Frontal cortex (tissue), 3 donors: ENCODE measurements at regions not wholly inside any gene's neighbourhood (a gene's known extent, or its start where the extent isn't known, plus 50 kb on each side); places are given as distances from the start of the nearest gene placed in this dataset.
A peak's percentile ranks its signal among the peaks of the same experiment; 100 is the strongest.

ENCODE experiments used
- DNase-seq, 2 donors: peaks; one replicate each; pipeline ENCODE4 v3.0.0; 2012; ENCODE audit warnings: low spot score in 2 of 2
- FAIRE-seq: peaks from 2 replicates; lab custom pipeline; 2012; peaks lifted over from hg19 to GRCh38; lab: Jason Lieb, UNC
- donor health status: control.
- donor health status: control.
- donor health status: control.

DNA sequence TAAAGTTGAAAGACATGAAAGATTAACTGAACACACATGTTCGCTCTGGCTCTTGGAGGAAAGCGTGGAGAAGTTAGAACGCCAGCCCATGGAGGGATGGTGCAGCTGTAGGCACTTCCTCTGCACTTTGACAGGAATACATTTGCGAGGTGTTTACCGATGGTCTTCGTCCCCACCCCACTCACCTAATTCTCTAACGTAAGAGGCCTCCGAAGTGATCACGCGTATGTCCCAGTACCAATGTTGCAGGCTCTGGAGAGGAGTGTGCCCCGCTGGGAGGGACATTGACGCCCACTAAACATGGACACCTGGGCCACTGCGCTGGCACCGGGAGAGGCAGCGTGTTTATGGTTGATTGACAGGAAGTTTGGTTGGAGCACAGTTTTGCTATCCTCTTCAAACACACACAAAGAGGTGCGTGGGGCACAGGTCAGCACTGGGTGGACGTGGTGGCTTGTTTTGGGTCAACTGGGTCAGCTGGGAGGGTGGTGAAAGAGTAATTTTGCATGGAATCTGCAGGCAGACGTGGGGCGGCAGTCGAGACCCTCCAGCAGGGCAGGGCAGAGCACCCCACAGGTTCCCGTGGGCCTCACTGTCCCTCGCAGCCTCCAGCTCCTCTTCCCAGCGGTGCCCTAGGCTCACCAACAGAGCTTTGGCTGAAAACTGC lies 110.1 kb downstream of the DLL1 start:
- no peak for FAIRE-seq
- DNase-seq: no peak

DNA sequence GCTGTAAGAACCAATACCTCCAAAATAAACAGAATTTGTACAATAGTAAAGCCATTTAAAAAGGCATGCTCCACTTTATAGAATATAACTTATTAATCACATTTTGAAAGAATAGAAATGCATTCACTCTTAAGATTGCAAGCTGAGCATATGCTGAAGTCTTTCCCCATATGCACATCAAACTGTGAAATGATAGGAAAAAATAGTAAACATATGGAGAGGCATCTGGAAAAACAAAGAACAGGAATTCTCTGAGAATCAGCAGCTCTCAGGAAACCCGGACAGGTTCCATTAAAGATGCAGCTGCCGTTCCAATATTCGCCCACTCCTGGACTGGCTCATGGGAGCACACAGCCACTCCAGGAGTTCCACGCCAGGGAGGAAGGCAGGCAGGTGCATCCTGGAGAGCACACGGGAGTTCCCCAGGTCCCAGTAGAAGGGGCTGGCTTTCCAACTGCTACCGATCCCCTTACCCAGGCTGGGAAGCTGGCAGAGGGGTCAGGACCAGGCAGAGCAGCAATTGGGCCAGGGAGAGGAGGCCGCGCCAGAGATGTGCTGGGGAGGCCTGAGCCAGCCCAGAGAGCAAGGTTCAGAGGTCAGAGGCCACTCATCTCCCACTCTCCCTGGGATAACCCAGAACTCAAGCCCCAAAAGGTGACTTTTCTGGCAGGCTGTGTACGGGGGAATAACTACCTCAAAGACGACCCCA lies 111.1 kb downstream of the DLL1 start:
- FAIRE-seq: no peak
- no peak for DNase-seq

DNA sequence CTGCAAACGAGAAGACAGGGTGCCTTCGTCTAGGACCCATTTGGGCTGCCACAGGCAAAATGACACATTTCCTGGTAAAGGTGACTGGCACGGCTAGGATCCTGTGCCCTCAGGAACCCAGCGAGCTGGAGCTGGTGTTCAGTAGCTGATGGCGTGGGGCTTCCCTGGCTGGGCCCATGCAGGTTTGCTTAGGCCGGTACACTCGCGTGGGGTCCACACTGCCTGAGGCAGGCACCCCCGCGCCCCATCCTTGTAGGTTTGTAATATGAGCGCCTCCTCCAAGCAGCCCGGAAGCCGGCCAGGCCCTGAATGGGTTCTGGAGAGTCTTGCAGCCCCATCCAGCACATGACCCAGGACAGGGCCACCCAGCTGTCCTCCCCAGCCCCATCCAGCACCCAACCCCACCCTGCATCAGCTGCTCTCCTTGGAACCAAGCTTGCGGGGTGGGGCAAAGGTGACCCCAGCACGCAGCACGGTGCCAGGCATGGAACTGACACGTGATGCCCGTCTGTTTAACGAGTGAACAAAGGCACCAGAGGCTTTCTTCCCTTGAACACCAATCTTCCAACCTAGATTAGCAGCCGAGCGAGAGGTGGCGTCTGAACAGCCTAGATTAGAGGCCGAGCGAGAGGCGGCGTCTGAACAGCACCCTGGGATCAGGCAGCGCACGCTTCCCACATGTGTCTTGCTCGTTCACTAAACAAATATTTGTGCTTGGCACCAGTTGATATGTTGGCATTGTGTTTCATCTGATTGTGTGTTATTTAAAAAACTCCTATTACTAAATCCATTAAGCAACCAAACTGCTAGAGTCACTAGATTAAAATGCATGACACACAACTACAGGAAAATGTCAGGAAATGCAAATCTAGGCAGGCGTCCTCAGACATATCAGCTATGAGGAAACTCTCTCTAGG lies 112.1 kb downstream of the DLL1 start:
- DNase-seq: no peak
- no peak for FAIRE-seq

DNA sequence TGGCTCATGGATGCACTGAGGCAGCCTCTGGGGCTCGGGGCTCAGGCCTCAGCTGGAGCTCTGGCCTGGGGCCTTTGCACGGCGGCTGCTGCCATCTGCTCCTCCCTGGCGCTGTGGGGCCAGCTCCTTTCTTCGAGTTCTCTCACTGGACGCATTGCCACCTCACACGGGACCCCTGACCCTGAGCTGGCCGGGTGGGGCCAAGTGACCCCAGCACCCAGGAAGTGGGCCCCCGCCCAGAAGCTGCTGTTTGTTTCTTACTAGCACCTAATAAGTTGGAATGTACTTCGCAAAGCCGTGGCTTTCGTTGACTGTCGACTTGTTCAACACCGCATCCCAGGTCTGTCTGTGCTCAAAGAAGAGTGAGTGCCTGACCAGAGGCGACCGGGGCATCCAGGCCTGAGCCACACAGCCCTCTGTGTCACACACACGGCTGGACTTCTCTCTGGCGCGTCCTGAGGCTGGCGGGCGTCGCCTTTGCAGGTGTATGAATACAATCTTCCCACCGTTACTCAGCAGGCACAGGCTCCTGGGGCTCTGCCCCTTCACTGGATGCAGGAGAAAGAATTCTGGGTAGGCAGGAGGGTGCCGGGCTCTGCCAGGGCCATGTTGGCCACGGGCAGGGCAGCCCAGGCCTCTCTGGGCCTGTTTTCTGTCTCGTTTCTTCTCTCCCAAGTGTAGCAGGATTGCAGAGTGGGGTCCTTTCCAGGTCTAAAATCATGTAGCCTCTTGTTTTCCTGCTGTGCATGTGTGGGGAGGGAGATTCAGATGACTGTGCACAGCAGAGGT lies 112.9 kb downstream of the DLL1 start:
- no peak for DNase-seq

GRCh38 chr6:170176898-170177771 lies 113.7 kb downstream of the DLL1 start:
- DNase-seq (no peak), FAIRE-seq (no peak)

More for the DNA sequence above, 112.9 kb downstream of the DLL1 start:
- FAIRE-seq: no peak

GRCh38 chr6:170176136-170176897 lies 114.6 kb downstream of the DLL1 start:
- no peak for FAIRE-seq
- peak in 1 of 2 donors; percentile 56 for DNase-seq

DNA sequence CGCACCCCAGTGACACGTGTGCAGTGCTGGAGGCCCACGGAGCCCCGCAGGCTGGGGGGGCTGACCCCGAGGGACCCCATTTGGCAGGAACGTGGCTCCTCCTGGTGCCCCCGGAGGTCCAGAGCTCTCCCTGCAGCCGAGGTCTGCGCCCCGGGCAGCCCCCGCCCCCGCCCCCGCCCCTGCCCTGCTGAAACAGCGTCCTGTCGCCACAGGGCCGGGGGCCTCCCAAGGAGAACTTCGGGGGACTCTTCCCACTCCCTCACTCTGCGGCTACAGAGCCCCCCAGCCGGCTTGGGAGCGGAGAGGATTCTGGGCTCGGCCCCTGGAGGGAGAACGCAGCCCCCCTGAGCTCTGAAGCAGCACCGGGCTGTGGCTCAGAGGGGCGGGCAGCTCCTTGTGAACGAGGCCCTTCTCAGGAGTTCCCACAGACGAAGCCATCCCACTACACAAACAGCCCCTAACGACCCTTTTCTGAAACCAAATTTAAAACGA lies 115.2 kb downstream of the DLL1 start:
- FAIRE-seq: no peak
- DNase-seq: no peak

- DNase-seq (no peak), FAIRE-seq (no peak)
Observed at GRCh38 chr6:170174771-170175643, 115.9 kb downstream of the DLL1 start.

DNA sequence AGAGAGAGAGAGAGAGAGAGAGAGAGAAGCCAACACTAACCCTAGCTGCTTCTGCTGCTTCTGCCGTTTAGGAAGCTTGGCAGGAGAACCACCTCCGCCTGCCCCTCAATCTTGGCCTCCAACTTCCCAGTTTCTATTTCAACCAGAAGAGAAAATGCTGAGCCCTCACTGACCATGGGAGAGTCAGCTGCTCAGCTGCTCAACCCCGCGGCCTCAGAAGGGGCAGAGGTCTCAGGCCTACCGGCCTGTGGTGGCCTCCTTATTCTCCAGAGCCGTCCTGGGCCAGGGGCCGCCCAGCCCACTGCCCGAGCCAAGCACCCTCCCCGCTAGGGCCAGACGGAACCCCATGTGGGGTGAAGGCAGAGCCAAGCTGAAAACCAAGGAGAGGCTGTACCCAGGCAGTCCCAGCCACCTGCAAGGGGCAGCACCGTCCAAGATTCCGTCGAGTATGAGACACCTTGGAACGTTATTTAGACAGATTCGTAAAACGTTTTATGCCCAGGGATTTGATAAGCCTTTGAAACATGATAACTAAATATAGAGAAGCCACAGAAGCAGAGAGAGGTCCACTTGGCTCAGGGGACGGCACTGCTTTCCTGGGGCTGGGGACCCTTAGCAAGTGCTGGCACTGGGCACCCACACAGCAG lies 116.6 kb downstream of the DLL1 start:
- FAIRE-seq (no peak), DNase-seq (peak in 1 of 2 donors; percentile 51)

DNA sequence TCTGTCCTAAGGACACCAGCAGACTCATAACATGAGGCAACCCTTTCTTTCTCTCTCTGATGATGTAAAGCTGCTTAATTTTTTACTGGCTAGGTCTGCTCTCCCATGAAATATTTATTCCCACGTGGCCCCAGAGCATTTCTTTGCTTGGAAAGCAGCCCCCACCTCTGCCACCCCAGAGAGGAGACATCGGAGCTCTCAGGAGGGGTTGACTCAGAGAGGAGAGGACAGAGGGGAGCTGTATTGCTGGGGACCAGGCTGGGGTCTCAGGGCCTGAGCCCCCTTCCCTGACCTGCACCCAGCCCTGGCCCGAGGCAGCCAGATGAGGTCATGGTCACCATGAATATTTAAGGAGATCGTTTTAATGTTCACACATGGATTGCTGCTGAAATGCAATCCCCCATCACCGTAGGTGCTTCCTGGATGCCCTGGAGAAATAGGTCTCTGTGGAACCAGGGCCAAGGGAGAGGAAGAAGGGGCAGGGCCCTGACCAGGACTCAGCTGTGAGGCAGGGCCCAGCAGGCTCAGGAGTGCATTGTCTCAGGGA lies 117.5 kb downstream of the DLL1 start:
- no peak for FAIRE-seq
- DNase-seq: no peak

GRCh38 chr6:170172825-170173256 lies 118.0 kb downstream of the DLL1 start:
- no peak for FAIRE-seq

DNA sequence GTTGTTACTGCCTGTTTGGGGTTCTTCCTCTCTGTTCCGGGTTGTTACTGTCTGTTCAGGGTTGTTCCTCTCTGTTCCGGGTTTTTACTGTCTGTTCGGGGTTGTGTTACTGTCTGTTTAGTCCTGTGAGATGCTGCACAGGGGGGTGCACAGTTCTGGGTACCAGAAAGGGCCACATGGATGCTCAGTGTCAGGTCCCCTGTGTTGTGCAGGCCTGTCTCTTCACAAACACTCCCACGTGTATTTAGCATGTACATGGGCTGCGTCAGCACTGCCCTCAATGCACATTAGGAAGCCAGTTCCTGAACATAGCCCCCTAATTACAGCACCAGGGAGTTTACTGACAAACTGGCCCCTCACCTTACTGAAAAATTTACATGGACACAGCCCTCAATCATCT lies 118.5 kb downstream of the DLL1 start:
- FAIRE-seq (no peak), DNase-seq (no peak)

More at GRCh38 chr6:170172825-170173256, 118.0 kb downstream of the DLL1 start:
- no peak for DNase-seq

GRCh38 chr6:170167657-170168159 lies 123.2 kb downstream of the DLL1 start:
- FAIRE-seq: no peak
- no peak for DNase-seq

DNA sequence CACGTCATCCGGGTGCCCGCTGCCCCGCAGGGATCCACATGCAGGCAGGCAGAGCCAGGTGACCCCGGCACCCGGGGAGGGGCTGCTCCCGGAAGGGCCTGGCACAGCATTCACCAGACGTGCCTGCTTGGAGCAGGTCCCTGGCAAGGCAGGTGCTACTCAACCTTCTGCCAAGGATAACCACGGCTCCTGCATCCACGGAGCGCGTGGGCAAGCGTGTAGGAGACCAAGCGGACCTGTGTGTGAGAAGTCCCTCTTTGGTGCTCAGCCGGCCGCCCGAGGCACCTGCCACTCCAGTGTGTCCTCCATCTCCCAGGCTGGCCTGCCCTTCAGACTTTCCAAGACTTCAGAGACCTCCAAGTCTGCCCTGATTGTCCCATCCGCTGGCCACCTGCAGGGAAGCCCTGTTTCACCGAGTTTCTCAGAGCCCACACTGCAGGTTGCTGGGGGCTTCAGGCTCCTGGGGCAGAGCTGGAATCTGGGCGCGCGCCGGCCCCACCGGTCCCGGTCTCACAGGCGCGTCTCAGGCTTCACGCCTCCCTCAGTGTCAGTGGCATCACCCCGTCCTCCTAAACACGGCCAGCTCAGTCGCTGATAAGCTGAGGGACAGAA lies 124.3 kb downstream of the DLL1 start:
- DNase-seq: no peak
- FAIRE-seq: no peak

DNA sequence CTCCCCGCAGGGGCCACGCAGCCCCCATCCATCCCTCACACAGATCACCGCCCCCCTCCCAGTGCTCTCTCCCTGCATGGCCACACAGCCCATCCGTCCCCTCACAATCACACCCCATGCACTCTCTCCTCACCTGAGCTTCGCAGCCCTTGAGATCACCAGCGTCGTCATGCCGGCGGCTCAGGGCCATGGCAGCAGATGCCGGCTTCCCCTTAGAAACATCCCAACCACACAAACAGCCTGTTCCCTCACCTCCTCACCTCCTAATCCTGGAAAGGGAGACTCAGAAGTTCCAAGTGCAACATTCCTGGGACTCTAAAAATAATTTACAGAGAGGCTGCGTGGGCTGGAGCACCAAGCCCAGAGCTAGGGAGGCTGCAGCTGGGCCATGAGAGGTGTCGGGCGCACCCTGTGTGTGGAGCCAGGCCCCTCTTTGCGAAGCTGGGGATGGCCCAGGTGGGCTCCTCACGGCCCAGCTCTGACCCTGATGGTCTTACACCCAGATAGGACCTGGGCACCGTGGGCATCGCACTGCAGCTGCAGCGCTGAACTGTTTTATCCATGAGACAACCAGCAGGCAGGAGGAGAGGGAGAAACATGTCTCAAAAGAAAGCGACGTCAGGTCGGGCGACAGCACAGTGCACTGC lies 125.3 kb downstream of the DLL1 start:
- no peak for FAIRE-seq
- no peak for DNase-seq
